ENCODE measurements at regions not wholly inside any gene's neighbourhood (a gene's known extent, or its start where the extent isn't known, plus 50 kb on each side); places are given as distances from the start of the nearest gene placed in this dataset.
"Not testable (repeated sequence)": the region's sequence is repeated elsewhere in the genome, so short reads cannot be mapped to it uniquely, and the experiment has no call there.

GRCh38 chr14:22200977-22201605 is 387.9 kb downstream of the DAD1 start:
- Mint-ChIP-seq H3K27me3 (ENCODE audit: low read depth in 3 of 3) (peaks cover 2 to 3% (median 2%) of the 10 kb centered on the region in 3 donors), H3K4me3 (no peak overlapping the region), H3K4me1 (no peaks in the 10 kb centered on the region), H3K27ac (no peak overlapping the region), H3K9me3 (peaks cover 3 to 14% (median 6%) of the 10 kb centered on the region in 7 donors), H3K36me3 (no peaks in the 10 kb centered on the region)
- Histone ChIP-seq H2AFZ (ENCODE audit: insufficient read depth, low read depth, low read length, poor library complexity, severe bottlenecking) (no peak overlapping the region), H3K27ac (ENCODE audit: low read depth in 1 of 2, low read length in 2 of 2) (no peak overlapping the region), H3K79me2 (ENCODE audit: insufficient read depth, low read length) (no peaks in the 10 kb centered on the region), H3K27me3 (ENCODE audit: control insufficient read depth in 2 of 2, insufficient read depth in 2 of 2, low read length in 2 of 2) (no peaks in the 10 kb centered on the region), H3K36me3 (replicated peaks in 1 of 2; ENCODE audit: control insufficient read depth in 1 of 2, insufficient read depth in 2 of 2, low read length in 2 of 2) (no peaks in the 10 kb centered on the region), H3K4me1 (ENCODE audit: control insufficient read depth in 1 of 2, insufficient read depth in 2 of 2, low read length in 2 of 2) (no peaks in the 10 kb centered on the region), H3K4me3 (replicated peaks in 1 of 3; ENCODE audit: low read depth in 2 of 3, low read length in 3 of 3) (no peak overlapping the region), H3K4me2 (replicated peaks; ENCODE audit: extremely low read depth, low read length, poor library complexity, severe bottlenecking) (no peak overlapping the region), H3K9me3 (replicated peaks in 1 of 2; ENCODE audit: control insufficient read depth in 1 of 2, insufficient read depth in 1 of 2, low read length in 2 of 2) (peaks cover 0 to 8% of the 10 kb centered on the region in 2 donors), H4K20me1 (ENCODE audit: insufficient read depth, low read length) (no peaks in the 10 kb centered on the region), H3K9ac (ENCODE audit: insufficient read depth, low read length, poor library complexity, severe bottlenecking) (no peak overlapping the region)
- DNase-seq = peak; percentile 2 to 19 (median 8)
- TF ChIP-seq, protein P1, sequence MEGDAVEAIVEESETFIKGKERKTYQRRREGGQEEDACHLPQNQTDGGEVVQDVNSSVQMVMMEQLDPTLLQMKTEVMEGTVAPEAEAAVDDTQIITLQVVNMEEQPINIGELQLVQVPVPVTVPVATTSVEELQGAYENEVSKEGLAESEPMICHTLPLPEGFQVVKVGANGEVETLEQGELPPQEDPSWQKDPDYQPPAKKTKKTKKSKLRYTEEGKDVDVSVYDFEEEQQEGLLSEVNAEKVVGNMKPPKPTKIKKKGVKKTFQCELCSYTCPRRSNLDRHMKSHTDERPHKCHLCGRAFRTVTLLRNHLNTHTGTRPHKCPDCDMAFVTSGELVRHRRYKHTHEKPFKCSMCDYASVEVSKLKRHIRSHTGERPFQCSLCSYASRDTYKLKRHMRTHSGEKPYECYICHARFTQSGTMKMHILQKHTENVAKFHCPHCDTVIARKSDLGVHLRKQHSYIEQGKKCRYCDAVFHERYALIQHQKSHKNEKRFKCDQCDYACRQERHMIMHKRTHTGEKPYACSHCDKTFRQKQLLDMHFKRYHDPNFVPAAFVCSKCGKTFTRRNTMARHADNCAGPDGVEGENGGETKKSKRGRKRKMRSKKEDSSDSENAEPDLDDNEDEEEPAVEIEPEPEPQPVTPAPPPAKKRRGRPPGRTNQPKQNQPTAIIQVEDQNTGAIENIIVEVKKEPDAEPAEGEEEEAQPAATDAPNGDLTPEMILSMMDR (IDR thresholded peaks at IDR 0.05) = peak; percentile 69
- intact Hi-C loops (cut with micrococcal nuclease) = no loop called here
- no CpG with 5 or more reads among the region's 1 CpG for WGBS (ENCODE audit: insufficient coverage)

DNA sequence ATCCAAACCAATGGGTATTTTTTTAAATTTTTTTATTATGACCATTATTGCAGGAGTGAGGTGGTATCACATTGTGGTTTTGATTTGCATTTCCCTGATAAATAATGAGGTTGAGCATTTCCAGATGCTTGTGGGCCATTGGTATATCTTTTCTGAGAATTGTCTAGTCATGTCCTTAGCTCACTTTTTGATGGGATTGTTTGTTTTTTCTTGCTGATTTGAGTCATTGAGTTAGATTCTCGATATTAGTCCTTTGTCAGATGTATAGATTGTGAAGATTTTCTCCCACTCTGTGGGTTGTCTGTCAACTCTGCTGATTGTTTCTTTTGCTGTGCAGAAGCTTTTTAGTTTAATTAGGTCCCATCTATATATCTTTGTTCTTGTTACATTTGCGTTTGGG is 388.9 kb downstream of the DAD1 start:
- DNase-seq; H3K79me2 ChIP-seq (ENCODE audit: insufficient read depth, low read length); intact Hi-C loops (cut with micrococcal nuclease); H4K20me1 ChIP-seq (ENCODE audit: insufficient read depth, low read length); H3K9ac ChIP-seq (ENCODE audit: insufficient read depth, low read length, poor library complexity, severe bottlenecking); H3K4me2 ChIP-seq (replicated peaks; ENCODE audit: extremely low read depth, low read length, poor library complexity, severe bottlenecking); H3K27ac ChIP-seq (ENCODE audit: low read depth in 1 of 2, low read length in 2 of 2); H3K27me3 ChIP-seq (ENCODE audit: control insufficient read depth in 2 of 2, insufficient read depth in 2 of 2, low read length in 2 of 2); H3K27ac Mint-ChIP-seq; H2AFZ ChIP-seq (ENCODE audit: insufficient read depth, low read depth, low read length, poor library complexity, severe bottlenecking); H3K27me3 Mint-ChIP-seq (ENCODE audit: low read depth in 3 of 3); H3K4me1 Mint-ChIP-seq; H3K36me3 Mint-ChIP-seq; H3K4me3 Mint-ChIP-seq; H3K9me3 ChIP-seq (replicated peaks in 1 of 2; ENCODE audit: control insufficient read depth in 1 of 2, insufficient read depth in 1 of 2, low read length in 2 of 2); H3K4me3 ChIP-seq (replicated peaks in 1 of 3; ENCODE audit: low read depth in 2 of 3, low read length in 3 of 3); H3K36me3 ChIP-seq (replicated peaks in 1 of 2; ENCODE audit: control insufficient read depth in 1 of 2, insufficient read depth in 2 of 2, low read length in 2 of 2); H3K4me1 ChIP-seq (ENCODE audit: control insufficient read depth in 1 of 2, insufficient read depth in 2 of 2, low read length in 2 of 2): not testable (repeated sequence)
- 100% methylated on average over 1 of the region's 2 CpGs for WGBS (ENCODE audit: insufficient coverage)
- H3K9me3 Mint-ChIP-seq = peaks cover 3 to 14% (median 6%) of the 10 kb centered on the region in 7 donors

Measured in CD14-positive monocyte (primary cell).